ENCODE measurements at regions not wholly inside any gene's neighbourhood (a gene's known extent, or its start where the extent isn't known, plus 50 kb on each side); places are given as distances from the start of the nearest gene placed in this dataset.
"Not testable (repeated sequence)": the region's sequence is repeated elsewhere in the genome, so short reads cannot be mapped to it uniquely, and the experiment has no call there.

- no peak for DNase-seq (ENCODE audit: low read depth in 1 of 2, low spot score in 1 of 2)
Observed at GRCh38 chr3:105228696-105229095, 138.0 kb upstream of the ALCAM start.

DNA sequence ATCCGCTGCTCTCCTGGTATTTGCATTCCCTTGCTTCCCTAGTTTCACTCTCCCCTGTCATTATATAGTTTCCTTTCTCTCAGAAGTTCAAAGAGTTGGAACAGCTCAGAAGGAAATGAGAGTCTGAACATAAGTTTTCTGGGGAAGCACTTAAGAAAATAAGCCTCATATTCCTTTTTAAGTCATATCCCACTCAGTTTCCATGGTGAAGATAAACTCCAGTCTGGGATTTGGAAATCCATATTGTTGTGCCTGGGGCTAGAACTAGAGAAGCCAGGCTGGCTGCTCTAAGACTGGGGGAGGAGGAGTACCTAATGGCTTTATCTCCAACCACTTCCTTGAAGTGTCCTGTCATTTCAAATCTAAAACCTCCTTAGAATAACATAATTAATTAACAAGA, 134.2 kb upstream of the ALCAM start:
- no peak for DNase-seq (ENCODE audit: low read depth in 1 of 2, low spot score in 1 of 2)

DNA sequence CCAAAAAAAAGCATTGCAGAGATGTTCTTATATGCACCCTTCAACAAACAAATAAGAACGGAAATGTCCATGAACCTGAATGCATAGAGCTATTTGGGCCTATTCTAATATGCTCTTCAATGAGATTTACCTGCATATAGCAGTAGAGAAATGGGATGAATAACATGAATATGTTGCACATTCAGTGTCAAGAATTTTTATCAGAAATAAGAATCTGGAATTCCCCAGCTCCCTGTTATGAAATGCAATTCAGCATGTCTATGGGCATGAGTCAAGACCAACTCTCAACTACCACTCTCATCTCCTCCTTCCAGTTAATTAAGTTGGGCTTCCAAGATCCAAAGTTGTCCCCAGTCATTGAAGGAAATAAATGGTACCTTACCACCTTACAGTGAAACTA, 133.7 kb upstream of the ALCAM start:
- no peak for DNase-seq (ENCODE audit: low read depth in 1 of 2, low spot score in 1 of 2)

DNA sequence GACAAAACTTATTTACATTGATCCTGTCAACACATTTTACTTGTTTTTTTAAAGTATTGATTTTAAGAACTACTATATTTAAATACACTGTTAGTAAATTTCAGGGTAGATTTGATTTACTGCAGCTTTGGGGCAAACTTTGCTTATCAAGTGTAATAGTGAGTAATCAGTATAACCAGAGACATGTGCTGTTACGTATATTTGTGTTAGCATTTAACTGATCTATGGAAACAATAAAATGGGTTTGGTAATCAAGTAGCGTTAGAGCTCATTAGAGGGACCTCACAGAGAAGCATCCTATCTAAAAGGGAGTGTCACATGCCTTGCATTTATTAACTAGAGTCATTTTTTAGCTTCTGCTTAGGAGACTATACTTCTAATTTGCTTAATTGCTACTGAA, 131.5 kb upstream of the ALCAM start:
- DNase-seq (ENCODE audit: low read depth in 1 of 2, low spot score in 1 of 2) = no peak

DNA sequence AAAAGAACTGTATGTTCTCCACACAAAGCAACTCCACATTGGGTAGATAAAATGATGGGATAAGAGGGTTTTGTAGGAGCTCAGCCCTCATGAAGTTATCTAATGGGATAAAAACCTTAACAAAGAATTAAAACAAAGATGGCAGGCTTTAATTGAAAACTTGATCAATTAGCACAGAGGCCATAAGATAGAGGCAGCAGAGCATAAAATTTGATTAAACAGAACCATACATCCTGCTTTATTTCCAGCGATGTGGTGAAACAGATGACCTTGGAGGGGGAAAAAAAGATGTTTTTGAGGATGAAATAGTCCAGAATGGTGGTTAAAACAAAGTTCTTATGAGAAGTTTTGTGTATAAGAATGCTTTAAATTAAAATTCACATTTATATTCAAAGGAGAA, 130.9 kb upstream of the ALCAM start:
- no peak for DNase-seq (ENCODE audit: low read depth in 1 of 2, low spot score in 1 of 2)

GRCh38 chr3:105238367-105238766, 128.3 kb upstream of the ALCAM start:
- no peak for DNase-seq (ENCODE audit: low read depth in 1 of 2, low spot score in 1 of 2)

DNA sequence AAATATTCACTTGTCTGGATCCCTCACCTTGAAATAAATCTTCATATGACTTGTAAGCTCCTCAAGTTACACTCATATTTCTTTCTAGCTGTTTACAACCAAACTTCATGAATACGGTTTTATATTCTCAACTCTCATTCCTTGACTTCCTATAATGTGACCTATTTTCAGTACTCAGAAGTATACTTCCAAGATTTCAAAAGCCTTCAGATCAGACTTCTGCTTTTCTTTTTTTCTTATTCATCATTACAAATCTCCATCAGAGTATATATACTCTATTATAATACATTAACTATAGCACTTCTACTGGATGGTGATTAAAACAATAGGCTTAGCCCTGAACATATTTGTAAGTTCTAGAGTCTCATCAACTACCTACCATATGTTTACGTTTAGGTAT, 123.6 kb upstream of the ALCAM start:
- no peak for DNase-seq (ENCODE audit: low read depth in 1 of 2, low spot score in 1 of 2)

GRCh38 chr3:105246536-105246935, 120.2 kb upstream of the ALCAM start:
- no peak for DNase-seq (ENCODE audit: low read depth in 1 of 2, low spot score in 1 of 2)

DNA sequence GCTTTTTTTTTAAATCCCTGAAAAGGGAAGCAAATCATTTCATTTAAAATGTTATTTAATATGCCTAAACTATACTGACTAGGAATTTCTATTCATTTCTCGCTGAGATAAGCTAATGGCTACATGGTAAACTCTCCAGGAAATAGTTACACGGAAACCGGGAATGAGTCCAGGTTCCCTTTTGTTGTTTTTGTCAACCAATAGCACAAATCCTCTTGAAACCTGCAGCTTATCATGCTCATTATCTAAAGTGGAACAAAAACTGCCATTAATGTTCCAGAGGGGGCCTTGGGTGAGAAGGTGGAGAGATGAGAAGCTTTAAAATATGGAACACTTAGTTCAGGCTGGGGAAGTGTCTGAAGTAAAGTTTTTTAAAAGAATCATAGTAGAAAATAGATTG, 113.5 kb upstream of the ALCAM start:
- DNase-seq (ENCODE audit: low read depth in 1 of 2, low spot score in 1 of 2) = no peak

GRCh38 chr3:105254154-105254553, 112.6 kb upstream of the ALCAM start:
- no peak for DNase-seq (ENCODE audit: low read depth in 1 of 2, low spot score in 1 of 2)

GRCh38 chr3:105255350-105255749, 111.4 kb upstream of the ALCAM start:
- no peak for DNase-seq (ENCODE audit: low read depth in 1 of 2, low spot score in 1 of 2)

DNA sequence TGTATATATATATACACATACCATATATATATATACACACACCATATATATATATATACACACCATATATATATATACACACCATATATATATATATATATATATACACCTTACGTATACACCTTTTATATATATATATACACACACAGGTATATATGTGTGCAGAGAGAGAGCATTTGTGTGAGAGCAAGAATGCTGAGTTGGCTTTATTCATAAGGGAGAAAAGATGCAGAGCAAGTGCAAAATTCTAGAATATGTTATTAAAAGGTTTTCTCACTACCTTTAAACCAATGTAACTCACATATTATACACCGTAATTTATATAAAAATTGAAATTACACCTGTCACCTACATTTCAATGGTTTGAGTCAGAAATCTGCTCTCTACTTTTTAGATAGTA, 107.2 kb upstream of the ALCAM start:
- DNase-seq (ENCODE audit: low read depth in 1 of 2, low spot score in 1 of 2) = no peak

- no peak for DNase-seq (ENCODE audit: low read depth in 1 of 2, low spot score in 1 of 2)
Observed at GRCh38 chr3:105260385-105260784, 106.3 kb upstream of the ALCAM start.

DNA sequence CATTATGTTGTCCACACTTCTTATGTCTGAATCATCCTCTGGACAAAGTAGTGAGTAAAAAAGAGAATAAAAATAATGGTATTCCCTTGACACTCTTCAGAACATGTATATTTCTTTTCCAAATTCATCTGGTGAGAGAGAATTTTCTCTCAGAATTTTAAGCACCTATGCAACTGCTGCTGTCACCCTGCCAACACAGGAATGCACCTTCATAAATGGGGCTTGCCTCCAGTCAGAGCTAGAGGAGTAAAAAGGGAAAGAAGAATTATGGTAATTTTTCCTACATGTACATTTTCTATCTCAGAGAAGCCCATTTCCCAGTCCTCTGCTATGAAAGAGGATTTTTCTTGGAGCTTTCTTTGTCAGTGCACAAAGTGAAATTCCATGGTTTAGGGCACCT, 92.2 kb upstream of the ALCAM start:
- DNase-seq (ENCODE audit: low read depth in 1 of 2, low spot score in 1 of 2) = no peak

DNA sequence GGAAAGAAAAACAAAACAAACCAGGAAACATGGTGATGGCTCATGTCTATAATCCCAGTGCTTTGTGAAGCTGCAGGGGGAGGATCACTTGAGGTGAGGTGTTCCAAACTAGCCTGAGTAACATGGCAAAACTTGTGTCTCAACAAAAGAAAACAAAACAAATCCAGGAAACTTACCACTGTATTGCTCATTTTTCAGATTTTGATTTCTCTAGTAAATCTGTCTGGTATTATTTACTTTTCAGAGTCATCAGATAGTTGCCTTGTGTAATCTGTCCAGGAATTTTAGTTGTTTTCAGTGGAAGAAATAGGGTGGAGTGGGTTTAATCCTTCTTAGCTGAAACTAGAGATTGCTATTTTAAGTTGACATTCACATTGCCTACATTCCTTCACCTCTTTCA, 91.8 kb upstream of the ALCAM start:
- no peak for DNase-seq (ENCODE audit: low read depth in 1 of 2, low spot score in 1 of 2)

DNA sequence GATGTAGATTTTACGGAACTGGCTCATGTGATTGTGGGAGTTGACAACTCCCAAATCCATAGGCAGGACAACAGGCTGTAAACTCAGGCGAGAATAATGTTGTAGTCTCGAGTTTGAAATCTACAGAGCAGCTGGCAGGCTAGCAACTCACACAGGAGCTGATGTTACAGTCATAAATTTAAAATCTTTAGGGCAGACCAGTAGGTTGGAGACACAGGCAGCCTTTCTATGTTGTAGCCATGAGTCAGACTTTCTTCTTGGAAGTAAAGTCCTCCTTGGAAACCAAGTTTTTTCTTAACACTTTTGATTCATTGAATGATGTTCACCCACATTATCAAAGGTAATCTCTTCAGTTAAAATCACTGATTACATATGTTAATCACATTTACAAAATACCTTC, 89.1 kb upstream of the ALCAM start:
- no peak for DNase-seq (ENCODE audit: low read depth in 1 of 2, low spot score in 1 of 2)

GRCh38 chr3:105278688-105279087, 88.0 kb upstream of the ALCAM start:
- DNase-seq (ENCODE audit: low read depth in 1 of 2, low spot score in 1 of 2) = no peak

- DNase-seq (ENCODE audit: low read depth in 1 of 2, low spot score in 1 of 2) = no peak
Observed at GRCh38 chr3:105281989-105282388, 84.7 kb upstream of the ALCAM start.

DNA sequence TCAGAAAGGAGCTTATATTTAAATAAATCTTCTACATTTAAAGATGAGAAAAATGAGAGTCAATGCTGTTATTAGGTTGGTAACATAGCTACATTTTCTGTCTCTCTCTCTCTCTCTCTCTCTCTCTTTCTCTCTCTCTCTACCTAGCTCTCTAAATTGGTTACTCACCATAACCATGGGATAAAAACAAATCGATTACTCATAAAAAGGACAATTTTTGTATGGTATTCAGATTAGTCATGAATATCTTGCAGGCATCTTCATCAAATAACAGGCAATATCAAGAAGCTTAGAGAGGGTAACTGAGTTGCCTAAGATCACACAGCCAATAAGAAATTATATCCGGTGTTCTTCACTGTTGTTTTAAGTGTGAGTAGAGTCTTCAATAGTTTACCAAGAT, 81.8 kb upstream of the ALCAM start:
- no peak for DNase-seq (ENCODE audit: low read depth in 1 of 2, low spot score in 1 of 2)

GRCh38 chr3:105285653-105286241, 81.0 kb upstream of the ALCAM start:
- no peak for DNase-seq (ENCODE audit: low read depth in 1 of 2, low spot score in 1 of 2)

GRCh38 chr3:105293441-105293840, 73.3 kb upstream of the ALCAM start:
- DNase-seq (ENCODE audit: low read depth in 1 of 2, low spot score in 1 of 2) = no peak

DNA sequence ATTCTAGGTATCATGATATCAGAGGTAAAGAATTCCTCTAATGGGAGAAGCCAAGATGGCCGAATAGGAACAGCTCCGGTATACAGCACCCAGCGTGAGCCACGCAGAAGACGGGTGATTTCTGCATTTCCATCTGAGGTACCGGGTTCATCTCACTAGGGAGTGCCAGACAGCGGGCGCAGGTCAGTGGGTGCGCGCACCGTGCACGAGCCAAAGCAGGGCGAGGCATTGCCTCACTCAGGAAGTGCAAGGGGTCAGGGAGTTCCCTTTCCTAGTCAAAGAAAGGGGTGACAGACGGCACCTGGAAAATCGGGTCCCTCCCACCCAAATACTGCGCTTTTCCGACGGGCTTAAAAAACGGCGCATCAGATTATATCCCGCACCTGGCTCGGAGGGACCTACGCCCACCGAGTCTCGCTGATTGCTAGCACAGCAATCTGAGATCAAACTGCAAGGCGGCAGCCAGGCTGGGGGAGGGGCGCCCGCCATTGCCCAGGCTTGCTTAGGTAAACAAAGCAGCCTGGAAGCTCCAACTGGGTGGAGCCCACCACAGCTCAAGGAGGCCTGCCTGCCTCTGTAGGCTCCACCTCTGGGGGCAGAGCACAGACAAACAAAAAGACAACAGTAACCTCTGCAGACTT, 70.4 kb upstream of the ALCAM start:
- not testable (repeated sequence) for DNase-seq (ENCODE audit: low read depth in 1 of 2, low spot score in 1 of 2)

GRCh38 chr3:105304487-105304886, 62.2 kb upstream of the ALCAM start:
- no peak for DNase-seq (ENCODE audit: low read depth in 1 of 2, low spot score in 1 of 2)

Data from stimulated activated CD4-positive, alpha-beta T cell treated with anti-CD3 and anti-CD28 coated beads, Interleukin-15, amount 100 ng/mL, for 1 hour (primary cell).